ENCODE measurements at regions not wholly inside any gene's neighbourhood (a gene's known extent, or its start where the extent isn't known, plus 50 kb on each side); places are given as distances from the start of the nearest gene placed in this dataset.

DNA sequence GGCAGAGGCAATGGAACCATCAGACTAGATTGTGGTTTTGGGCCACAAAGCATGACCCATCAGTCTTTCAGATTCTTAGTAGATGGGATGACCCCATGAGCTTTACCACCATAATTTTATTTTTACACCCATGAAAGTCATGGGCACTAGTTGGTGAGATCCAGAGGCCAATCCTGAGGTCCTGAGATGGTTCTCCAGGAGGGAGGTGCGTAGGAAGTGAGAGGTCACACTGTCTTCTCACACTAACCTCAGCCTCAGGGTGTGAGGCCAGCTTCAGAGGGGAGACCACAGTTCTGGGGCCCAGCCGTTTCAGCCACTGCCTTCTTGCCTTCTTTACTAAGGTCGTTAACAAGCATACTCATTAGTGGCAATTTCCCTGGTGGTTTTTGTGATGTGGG, 106.4 kb downstream of the AKAP11 start (continued):
- TF ChIP-seq EP300 (IDR thresholded peaks at IDR 0.05; ENCODE audit: borderline replicate concordance in 1 of 2, control insufficient read depth in 1 of 2, low read depth in 2 of 2, low read length in 2 of 2) (peak; percentile 95 to 96; a peak in 3 of 4 replicates), POLR2AphosphoS2 (IDR thresholded peaks at IDR 0.05; ENCODE audit: low read depth, low read length) (0 out of 2 replicates have a peak, but pooled peaks have one; percentile 27), TCF3 (IDR thresholded peaks at IDR 0.05; ENCODE audit: borderline replicate concordance, insufficient read depth, low read depth, low read length) (no peak), ZBED1 (IDR thresholded peaks at IDR 0.05; ENCODE audit: borderline replicate concordance) (no peak), STAT1 (conservative IDR thresholded peaks at IDR 0.05) (no peak), NRF1 (conservative IDR thresholded peaks at IDR 0.05; ENCODE audit: low read depth, low read length) (no peak), STAT3 (IDR thresholded peaks at IDR 0.05; ENCODE audit: low read depth, low read length) (peak; percentile 85; the same call in 1 of the 2 replicates), SREBF1 (IDR thresholded peaks at IDR 0.05; ENCODE audit: low read length) (no peak), SRF (IDR thresholded peaks at IDR 0.05; ENCODE audit: low read depth in 2 of 2, low read length in 2 of 2) (no peak), IKZF1 (conservative IDR thresholded peaks at IDR 0.05) (peak; percentile 98), KLF5 (IDR thresholded peaks at IDR 0.05; ENCODE audit: partially characterized antibody) (no peak), TBL1XR1 (IDR thresholded peaks at IDR 0.05; ENCODE audit: low read depth, low read length) (peak; percentile 96), BCLAF1 (IDR thresholded peaks at IDR 0.05) (no peak), NR2C2 (IDR thresholded peaks at IDR 0.05; ENCODE audit: borderline replicate concordance, control insufficient read depth, insufficient read length, low read depth) (no peak), KAT2A (conservative IDR thresholded peaks at IDR 0.05; ENCODE audit: control insufficient read depth, low read depth, low read length) (no peak), CTCF (IDR thresholded peaks at IDR 0.05 in 2 of 3, conservative IDR thresholded peaks at IDR 0.05 in 1 of 3; ENCODE audit: control insufficient read depth in 2 of 3, extremely low read depth in 1 of 3, insufficient read depth in 1 of 3, low read depth in 3 of 3, low read length in 3 of 3) (no peak), CEBPB (IDR thresholded peaks at IDR 0.05; ENCODE audit: borderline replicate concordance in 1 of 2, low read depth in 2 of 2, low read length in 2 of 2) (no peak), PAX5 (IDR thresholded peaks at IDR 0.05; ENCODE audit: borderline replicate concordance, low read depth, low read length) (peak; percentile 92), RUNX3 (IDR thresholded peaks at IDR 0.05; ENCODE audit: low read length) (peak; percentile 96)
- TF ChIP-seq, protein P1, sequence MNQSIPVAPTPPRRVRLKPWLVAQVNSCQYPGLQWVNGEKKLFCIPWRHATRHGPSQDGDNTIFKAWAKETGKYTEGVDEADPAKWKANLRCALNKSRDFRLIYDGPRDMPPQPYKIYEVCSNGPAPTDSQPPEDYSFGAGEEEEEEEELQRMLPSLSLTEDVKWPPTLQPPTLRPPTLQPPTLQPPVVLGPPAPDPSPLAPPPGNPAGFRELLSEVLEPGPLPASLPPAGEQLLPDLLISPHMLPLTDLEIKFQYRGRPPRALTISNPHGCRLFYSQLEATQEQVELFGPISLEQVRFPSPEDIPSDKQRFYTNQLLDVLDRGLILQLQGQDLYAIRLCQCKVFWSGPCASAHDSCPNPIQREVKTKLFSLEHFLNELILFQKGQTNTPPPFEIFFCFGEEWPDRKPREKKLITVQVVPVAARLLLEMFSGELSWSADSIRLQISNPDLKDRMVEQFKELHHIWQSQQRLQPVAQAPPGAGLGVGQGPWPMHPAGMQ (IDR thresholded peaks at IDR 0.05; ENCODE audit: borderline replicate concordance) = no peak; the same call in 1 of the 2 replicates
- TF ChIP-seq, protein P2, sequence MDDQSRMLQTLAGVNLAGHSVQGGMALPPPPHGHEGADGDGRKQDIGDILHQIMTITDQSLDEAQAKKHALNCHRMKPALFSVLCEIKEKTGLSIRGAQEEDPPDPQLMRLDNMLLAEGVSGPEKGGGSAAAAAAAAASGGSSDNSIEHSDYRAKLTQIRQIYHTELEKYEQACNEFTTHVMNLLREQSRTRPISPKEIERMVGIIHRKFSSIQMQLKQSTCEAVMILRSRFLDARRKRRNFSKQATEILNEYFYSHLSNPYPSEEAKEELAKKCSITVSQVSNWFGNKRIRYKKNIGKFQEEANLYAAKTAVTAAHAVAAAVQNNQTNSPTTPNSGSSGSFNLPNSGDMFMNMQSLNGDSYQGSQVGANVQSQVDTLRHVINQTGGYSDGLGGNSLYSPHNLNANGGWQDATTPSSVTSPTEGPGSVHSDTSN (IDR thresholded peaks at IDR 0.05; ENCODE audit: insufficient replicate concordance, low read depth, low read length) = peak; percentile 3
- TF ChIP-seq, protein P3, sequence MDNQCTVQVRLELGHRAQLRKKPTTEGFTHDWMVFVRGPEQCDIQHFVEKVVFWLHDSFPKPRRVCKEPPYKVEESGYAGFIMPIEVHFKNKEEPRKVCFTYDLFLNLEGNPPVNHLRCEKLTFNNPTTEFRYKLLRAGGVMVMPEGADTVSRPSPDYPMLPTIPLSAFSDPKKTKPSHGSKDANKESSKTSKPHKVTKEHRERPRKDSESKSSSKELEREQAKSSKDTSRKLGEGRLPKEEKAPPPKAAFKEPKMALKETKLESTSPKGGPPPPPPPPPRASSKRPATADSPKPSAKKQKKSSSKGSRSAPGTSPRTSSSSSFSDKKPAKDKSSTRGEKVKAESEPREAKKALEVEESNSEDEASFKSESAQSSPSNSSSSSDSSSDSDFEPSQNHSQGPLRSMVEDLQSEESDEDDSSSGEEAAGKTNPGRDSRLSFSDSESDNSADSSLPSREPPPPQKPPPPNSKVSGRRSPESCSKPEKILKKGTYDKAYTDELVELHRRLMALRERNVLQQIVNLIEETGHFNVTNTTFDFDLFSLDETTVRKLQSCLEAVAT (IDR thresholded peaks at IDR 0.05) = peak; percentile 88; the same call in 1 of the 2 replicates
